ENCODE measurements at regions not wholly inside any gene's neighbourhood (a gene's known extent, or its start where the extent isn't known, plus 50 kb on each side); places are given as distances from the start of the nearest gene placed in this dataset.

DNA sequence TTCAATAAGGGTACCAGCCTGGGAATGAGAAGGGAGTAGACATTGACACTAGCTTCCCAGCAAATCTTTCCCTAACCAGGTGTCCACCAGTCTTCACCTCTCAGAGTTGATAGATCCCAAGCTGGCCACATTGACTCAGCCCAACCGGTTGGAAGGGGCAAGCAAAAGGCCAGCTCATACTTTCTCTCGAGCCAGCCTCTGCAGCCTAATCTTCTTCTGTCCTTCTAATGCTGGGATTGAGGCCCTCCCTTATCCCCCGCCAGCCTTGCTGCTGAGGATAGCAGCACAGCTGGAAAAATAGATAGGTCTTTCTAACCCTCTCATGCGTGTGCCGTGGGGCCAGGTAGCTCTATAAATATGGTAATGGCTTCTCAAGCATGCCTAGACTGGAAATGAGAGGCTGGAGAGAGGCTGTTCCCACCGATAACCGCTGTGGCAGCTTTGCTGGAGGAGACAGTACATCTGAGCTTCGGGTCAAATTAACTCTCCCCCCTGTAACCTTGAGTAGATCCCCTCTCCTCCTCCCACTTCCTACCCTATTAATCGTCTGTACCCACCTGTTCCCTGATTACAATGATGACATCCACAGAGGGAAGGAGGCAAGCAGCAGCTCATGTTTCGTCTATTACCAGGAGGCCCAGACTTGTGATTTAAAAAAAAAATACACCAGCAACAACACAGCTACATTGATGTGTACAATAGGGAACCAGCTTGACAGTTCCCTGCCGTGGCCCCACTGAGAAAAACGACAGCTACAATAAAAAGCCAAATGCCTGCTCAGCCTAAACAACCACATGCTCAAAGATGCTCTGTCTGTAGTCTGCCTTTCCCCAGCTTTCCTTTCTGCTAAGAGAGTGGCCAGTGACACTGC lies 219.9 kb upstream of the BRINP1 start:
- Histone ChIP-seq H3K9me3 (ENCODE audit: low read depth, low read length, poor library complexity, severe bottlenecking) (no peaks in the 10 kb centered on the region), H3K27ac (ENCODE audit: low read depth, low read length, poor library complexity, severe bottlenecking) (no peak overlapping the region), H3K4me1 (ENCODE audit: insufficient read depth, low read length, poor library complexity, severe bottlenecking) (no peaks in the 10 kb centered on the region), H3K27me3 (replicated peaks; ENCODE audit: insufficient read depth, low read depth, low read length, poor library complexity) (no peaks in the 10 kb centered on the region), H3K4me3 (ENCODE audit: low read depth, low read length, poor library complexity, severe bottlenecking) (no peak overlapping the region), H3K36me3 (ENCODE audit: insufficient read depth, low read length, poor library complexity, severe bottlenecking) (no peaks in the 10 kb centered on the region)
- intact Hi-C loops (cut with micrococcal nuclease; ENCODE audit: unreplicated experiment), result no loop called here
- ChIA-PET CTCF (no interaction called here), POLR2A (ENCODE audit: low non-redundant PET) (no interaction called here)
- no TSS peak for BruUV-seq (replicated peaks)
- TF ChIP-seq EZH2 (IDR thresholded peaks at IDR 0.05; ENCODE audit: borderline replicate concordance, low read depth, low read length, poor library complexity, severe bottlenecking), result no peak
- TF ChIP-seq, protein P1, sequence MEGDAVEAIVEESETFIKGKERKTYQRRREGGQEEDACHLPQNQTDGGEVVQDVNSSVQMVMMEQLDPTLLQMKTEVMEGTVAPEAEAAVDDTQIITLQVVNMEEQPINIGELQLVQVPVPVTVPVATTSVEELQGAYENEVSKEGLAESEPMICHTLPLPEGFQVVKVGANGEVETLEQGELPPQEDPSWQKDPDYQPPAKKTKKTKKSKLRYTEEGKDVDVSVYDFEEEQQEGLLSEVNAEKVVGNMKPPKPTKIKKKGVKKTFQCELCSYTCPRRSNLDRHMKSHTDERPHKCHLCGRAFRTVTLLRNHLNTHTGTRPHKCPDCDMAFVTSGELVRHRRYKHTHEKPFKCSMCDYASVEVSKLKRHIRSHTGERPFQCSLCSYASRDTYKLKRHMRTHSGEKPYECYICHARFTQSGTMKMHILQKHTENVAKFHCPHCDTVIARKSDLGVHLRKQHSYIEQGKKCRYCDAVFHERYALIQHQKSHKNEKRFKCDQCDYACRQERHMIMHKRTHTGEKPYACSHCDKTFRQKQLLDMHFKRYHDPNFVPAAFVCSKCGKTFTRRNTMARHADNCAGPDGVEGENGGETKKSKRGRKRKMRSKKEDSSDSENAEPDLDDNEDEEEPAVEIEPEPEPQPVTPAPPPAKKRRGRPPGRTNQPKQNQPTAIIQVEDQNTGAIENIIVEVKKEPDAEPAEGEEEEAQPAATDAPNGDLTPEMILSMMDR (conservative IDR thresholded peaks at IDR 0.05; ENCODE audit: low read depth, low read length), result no peak
- no peak for DNase-seq (ENCODE audit: low spot score)

DNA sequence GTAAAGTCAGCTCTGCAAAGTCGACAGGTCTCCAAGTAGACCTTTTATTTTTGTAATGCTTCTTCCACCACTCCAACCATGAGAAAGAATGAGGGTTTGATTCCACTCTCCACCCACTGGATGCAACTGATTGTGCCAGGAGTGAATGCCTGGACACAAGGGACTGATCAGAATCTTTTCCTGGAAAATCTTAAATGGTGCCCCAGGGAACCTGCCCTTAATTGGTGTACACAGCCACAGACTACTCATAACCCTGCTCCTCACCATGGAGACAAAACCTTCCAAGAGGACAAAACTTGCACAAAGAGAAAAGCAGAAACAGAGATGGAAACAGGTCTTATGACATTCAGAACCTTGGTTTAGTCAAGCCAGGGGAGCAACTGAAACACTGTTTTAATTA lies 208.6 kb upstream of the BRINP1 start:
- POLR2A ChIA-PET (ENCODE audit: low non-redundant PET), result no interaction called here
- H3K36me3 ChIP-seq (ENCODE audit: insufficient read depth, low read length, poor library complexity, severe bottlenecking), result no peaks in the 10 kb centered on the region

DNA sequence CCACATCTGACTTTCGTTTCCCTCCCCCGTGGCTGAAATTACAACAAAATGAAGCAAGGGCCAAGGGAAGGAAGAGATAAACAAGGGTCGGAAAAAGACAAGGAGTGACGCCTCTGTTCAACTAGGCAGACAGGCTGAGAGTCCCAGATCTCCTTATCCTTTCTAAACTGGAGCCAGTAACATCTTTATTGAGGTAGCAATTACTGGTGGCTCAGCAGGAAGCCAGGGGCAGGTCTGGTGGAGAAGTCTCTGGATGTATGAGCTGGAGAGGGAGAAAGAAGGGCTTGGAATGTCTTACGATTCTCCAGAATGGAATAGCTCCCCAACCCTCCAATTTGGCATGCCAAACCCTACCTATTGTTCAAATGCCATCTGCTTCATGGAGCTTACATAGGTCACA lies 190.8 kb upstream of the BRINP1 start:
- Histone ChIP-seq H3K9me3 (ENCODE audit: low read depth, low read length, poor library complexity, severe bottlenecking) (no peaks in the 10 kb centered on the region), H3K4me3 (ENCODE audit: low read depth, low read length, poor library complexity, severe bottlenecking) (no peak overlapping the region), H3K4me1 (ENCODE audit: insufficient read depth, low read length, poor library complexity, severe bottlenecking) (no peaks in the 10 kb centered on the region), H3K27me3 (replicated peaks; ENCODE audit: insufficient read depth, low read depth, low read length, poor library complexity) (no peaks in the 10 kb centered on the region), H3K27ac (ENCODE audit: low read depth, low read length, poor library complexity, severe bottlenecking) (no peak overlapping the region), H3K36me3 (ENCODE audit: insufficient read depth, low read length, poor library complexity, severe bottlenecking) (no peaks in the 10 kb centered on the region)
- intact Hi-C loops (cut with micrococcal nuclease; ENCODE audit: unreplicated experiment), result loop anchor here (5.0 kb wide), 1 partner anchor 407 kb away; no protein-coding TSS in a partner anchor
- ChIA-PET POLR2A (ENCODE audit: low non-redundant PET) (no interaction called here), CTCF (no interaction called here)
- DNase-seq (ENCODE audit: low spot score), result no peak
- TF ChIP-seq, protein P1 (conservative IDR thresholded peaks at IDR 0.05; ENCODE audit: low read depth, low read length), result no peak
- no peak for TF ChIP-seq EZH2 (IDR thresholded peaks at IDR 0.05; ENCODE audit: borderline replicate concordance, low read depth, low read length, poor library complexity, severe bottlenecking)
- no TSS peak for BruUV-seq (replicated peaks)

More for the DNA sequence above, 208.6 kb upstream of the BRINP1 start:
- intact Hi-C loops (cut with micrococcal nuclease; ENCODE audit: unreplicated experiment), result no loop called here
- no peak overlapping the region for H3K27ac ChIP-seq (ENCODE audit: low read depth, low read length, poor library complexity, severe bottlenecking)
- H3K4me3 ChIP-seq (ENCODE audit: low read depth, low read length, poor library complexity, severe bottlenecking), result no peak overlapping the region
- no peaks in the 10 kb centered on the region for H3K9me3 ChIP-seq (ENCODE audit: low read depth, low read length, poor library complexity, severe bottlenecking)
- H3K27me3 ChIP-seq (replicated peaks; ENCODE audit: insufficient read depth, low read depth, low read length, poor library complexity), result no peaks in the 10 kb centered on the region
- BruUV-seq (replicated peaks), result no TSS peak
- H3K4me1 ChIP-seq (ENCODE audit: insufficient read depth, low read length, poor library complexity, severe bottlenecking), result no peaks in the 10 kb centered on the region
- DNase-seq (ENCODE audit: low spot score), result no peak
- TF ChIP-seq, protein P1 (conservative IDR thresholded peaks at IDR 0.05; ENCODE audit: low read depth, low read length), result no peak
- no peak for TF ChIP-seq EZH2 (IDR thresholded peaks at IDR 0.05; ENCODE audit: borderline replicate concordance, low read depth, low read length, poor library complexity, severe bottlenecking)
- CTCF ChIA-PET, result no interaction called here
